WTC11 (cell line): ENCODE measurements at regions not wholly inside any gene's neighbourhood (a gene's known extent, or its start where the extent isn't known, plus 50 kb on each side); places are given as distances from the start of the nearest gene placed in this dataset.

ENCODE experiments used
- FOXJ3 ChIP-seq: sonication (generic); formaldehyde crosslinking; IDR thresholded peaks from 2 replicates; pipeline ENCODE4 v1.9.0; 2021; ENCODE audit warnings: missing genetic modification reagents, mild to moderate bottlenecking, borderline replicate concordance
- MYBL2 ChIP-seq: sonication (generic); formaldehyde crosslinking; IDR thresholded peaks from 2 replicates; pipeline ENCODE4 v1.8.1; 2023; ENCODE audit warnings: mild to moderate bottlenecking, moderate library complexity, missing genetic modification reagents
- TF ChIP-seq, protein P1 (sequence below): sonication (generic); formaldehyde crosslinking; IDR thresholded peaks from 2 replicates; pipeline ENCODE4 v1.8.0; 2022; ENCODE audit warnings: mild to moderate bottlenecking, missing genetic modification reagents
- TF ChIP-seq, protein P2 (sequence below): sonication (generic); formaldehyde crosslinking; IDR thresholded peaks from 2 replicates; pipeline ENCODE4 v1.8.1; 2023; ENCODE audit warnings: mild to moderate bottlenecking, missing genetic modification reagents, borderline replicate concordance
- TF ChIP-seq, protein P3 (sequence below): fragments of 200-600 bp; IDR thresholded peaks from 2 replicates; pipeline ENCODE4 v1.8.0; 2022; ENCODE audit warnings: antibody characterized with exemption
- TF ChIP-seq, protein P4 (sequence below): sonication (generic); formaldehyde crosslinking; IDR thresholded peaks from 2 replicates; pipeline ENCODE4 v1.8.0; 2022; ENCODE audit warnings: mild to moderate bottlenecking, missing genetic modification reagents
- TF ChIP-seq, protein P5 (sequence below): sonication (generic); formaldehyde crosslinking; IDR thresholded peaks from 2 replicates; pipeline ENCODE4 v1.8.0; 2022; ENCODE audit warnings: mild to moderate bottlenecking, missing genetic modification reagents

DNA sequence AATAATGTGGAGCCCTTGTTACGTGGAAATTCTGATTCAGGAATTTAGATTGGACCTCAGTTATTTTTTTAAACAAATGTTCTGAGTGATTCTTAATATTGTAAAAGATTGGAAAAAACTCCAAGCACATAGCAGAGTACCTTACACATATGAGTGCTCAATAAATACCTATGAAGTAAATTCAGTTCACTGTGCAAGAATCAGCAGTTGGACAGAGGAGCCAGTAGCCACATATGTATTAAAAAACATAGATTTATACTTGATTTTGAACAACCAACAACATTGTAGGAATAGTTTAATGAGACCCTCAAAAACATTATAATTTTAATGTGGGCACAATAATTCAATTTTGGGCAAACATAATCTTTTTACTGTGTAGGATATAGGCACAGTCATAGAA, 109.3 kb upstream of the B3GAT2 start:
- TF ChIP-seq, protein P1, sequence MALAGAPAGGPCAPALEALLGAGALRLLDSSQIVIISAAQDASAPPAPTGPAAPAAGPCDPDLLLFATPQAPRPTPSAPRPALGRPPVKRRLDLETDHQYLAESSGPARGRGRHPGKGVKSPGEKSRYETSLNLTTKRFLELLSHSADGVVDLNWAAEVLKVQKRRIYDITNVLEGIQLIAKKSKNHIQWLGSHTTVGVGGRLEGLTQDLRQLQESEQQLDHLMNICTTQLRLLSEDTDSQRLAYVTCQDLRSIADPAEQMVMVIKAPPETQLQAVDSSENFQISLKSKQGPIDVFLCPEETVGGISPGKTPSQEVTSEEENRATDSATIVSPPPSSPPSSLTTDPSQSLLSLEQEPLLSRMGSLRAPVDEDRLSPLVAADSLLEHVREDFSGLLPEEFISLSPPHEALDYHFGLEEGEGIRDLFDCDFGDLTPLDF (CRISPR knock-in tag) = no peak
- TF ChIP-seq, protein P2, sequence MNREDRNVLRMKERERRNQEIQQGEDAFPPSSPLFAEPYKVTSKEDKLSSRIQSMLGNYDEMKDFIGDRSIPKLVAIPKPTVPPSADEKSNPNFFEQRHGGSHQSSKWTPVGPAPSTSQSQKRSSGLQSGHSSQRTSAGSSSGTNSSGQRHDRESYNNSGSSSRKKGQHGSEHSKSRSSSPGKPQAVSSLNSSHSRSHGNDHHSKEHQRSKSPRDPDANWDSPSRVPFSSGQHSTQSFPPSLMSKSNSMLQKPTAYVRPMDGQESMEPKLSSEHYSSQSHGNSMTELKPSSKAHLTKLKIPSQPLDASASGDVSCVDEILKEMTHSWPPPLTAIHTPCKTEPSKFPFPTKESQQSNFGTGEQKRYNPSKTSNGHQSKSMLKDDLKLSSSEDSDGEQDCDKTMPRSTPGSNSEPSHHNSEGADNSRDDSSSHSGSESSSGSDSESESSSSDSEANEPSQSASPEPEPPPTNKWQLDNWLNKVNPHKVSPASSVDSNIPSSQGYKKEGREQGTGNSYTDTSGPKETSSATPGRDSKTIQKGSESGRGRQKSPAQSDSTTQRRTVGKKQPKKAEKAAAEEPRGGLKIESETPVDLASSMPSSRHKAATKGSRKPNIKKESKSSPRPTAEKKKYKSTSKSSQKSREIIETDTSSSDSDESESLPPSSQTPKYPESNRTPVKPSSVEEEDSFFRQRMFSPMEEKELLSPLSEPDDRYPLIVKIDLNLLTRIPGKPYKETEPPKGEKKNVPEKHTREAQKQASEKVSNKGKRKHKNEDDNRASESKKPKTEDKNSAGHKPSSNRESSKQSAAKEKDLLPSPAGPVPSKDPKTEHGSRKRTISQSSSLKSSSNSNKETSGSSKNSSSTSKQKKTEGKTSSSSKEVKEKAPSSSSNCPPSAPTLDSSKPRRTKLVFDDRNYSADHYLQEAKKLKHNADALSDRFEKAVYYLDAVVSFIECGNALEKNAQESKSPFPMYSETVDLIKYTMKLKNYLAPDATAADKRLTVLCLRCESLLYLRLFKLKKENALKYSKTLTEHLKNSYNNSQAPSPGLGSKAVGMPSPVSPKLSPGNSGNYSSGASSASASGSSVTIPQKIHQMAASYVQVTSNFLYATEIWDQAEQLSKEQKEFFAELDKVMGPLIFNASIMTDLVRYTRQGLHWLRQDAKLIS = no peak
- TF ChIP-seq, protein P3, sequence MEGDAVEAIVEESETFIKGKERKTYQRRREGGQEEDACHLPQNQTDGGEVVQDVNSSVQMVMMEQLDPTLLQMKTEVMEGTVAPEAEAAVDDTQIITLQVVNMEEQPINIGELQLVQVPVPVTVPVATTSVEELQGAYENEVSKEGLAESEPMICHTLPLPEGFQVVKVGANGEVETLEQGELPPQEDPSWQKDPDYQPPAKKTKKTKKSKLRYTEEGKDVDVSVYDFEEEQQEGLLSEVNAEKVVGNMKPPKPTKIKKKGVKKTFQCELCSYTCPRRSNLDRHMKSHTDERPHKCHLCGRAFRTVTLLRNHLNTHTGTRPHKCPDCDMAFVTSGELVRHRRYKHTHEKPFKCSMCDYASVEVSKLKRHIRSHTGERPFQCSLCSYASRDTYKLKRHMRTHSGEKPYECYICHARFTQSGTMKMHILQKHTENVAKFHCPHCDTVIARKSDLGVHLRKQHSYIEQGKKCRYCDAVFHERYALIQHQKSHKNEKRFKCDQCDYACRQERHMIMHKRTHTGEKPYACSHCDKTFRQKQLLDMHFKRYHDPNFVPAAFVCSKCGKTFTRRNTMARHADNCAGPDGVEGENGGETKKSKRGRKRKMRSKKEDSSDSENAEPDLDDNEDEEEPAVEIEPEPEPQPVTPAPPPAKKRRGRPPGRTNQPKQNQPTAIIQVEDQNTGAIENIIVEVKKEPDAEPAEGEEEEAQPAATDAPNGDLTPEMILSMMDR = no peak
- TF ChIP-seq, protein P4, sequence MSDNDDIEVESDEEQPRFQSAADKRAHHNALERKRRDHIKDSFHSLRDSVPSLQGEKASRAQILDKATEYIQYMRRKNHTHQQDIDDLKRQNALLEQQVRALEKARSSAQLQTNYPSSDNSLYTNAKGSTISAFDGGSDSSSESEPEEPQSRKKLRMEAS (CRISPR knock-in tag) = no peak
- TF ChIP-seq MYBL2 (CRISPR knock-in tag) (no peak), FOXJ3 (CRISPR knock-in tag) (no peak)
- TF ChIP-seq, protein P5, sequence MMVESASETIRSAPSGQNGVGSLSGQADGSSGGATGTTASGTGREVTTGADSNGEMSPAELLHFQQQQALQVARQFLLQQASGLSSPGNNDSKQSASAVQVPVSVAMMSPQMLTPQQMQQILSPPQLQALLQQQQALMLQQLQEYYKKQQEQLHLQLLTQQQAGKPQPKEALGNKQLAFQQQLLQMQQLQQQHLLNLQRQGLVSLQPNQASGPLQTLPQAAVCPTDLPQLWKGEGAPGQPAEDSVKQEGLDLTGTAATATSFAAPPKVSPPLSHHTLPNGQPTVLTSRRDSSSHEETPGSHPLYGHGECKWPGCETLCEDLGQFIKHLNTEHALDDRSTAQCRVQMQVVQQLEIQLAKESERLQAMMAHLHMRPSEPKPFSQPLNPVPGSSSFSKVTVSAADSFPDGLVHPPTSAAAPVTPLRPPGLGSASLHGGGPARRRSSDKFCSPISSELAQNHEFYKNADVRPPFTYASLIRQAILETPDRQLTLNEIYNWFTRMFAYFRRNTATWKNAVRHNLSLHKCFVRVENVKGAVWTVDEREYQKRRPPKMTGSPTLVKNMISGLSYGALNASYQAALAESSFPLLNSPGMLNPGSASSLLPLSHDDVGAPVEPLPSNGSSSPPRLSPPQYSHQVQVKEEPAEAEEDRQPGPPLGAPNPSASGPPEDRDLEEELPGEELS = no peak
